HEK293 (cell line): ENCODE measurements at regions not wholly inside any gene's neighbourhood (a gene's known extent, or its start where the extent isn't known, plus 50 kb on each side); places are given as distances from the start of the nearest gene placed in this dataset.

Source experiments
- CTCF ChIP-seq: fragments of 450-650 bp; formaldehyde crosslinking; IDR thresholded peaks from 2 replicates; pipeline ENCODE4 v1.5.1; 2016; ENCODE audit warnings: missing biosample characterization, missing genetic modification characterization
- KLF8 ChIP-seq: fragments of 450-650 bp; formaldehyde crosslinking; IDR thresholded peaks from 2 replicates; pipeline ENCODE4 v1.5.1; 2016; ENCODE audit warnings: missing biosample characterization, missing genetic modification characterization
- REST ChIP-seq: fragments of 450-650 bp; formaldehyde crosslinking; IDR thresholded peaks from 2 replicates; pipeline ENCODE4 v1.5.1; 2016; ENCODE audit warnings: missing biosample characterization, missing genetic modification characterization
- ZNF19 ChIP-seq: fragments of 450-650 bp; formaldehyde crosslinking; IDR thresholded peaks from 2 replicates; pipeline ENCODE4; 2016; ENCODE audit warnings: missing biosample characterization, missing genetic modification characterization, low read depth
- ZNF341 ChIP-seq: fragments of 450-650 bp; formaldehyde crosslinking; IDR thresholded peaks from 2 replicates; pipeline ENCODE4; 2016; ENCODE audit warnings: low read depth, missing biosample characterization, missing genetic modification characterization
- ZNF830 ChIP-seq: fragments of 450-650 bp; IDR thresholded peaks from 2 replicates; pipeline ENCODE4 v1.5.0; 2018; ENCODE audit warnings: missing biosample characterization, missing genetic modification characterization, low read depth, mild to moderate bottlenecking, moderate library complexity
- ZSCAN5A ChIP-seq: fragments of 450-650 bp; formaldehyde crosslinking; IDR thresholded peaks from 2 replicates; pipeline ENCODE4 v1.5.1; 2016; ENCODE audit warnings: missing biosample characterization, missing genetic modification characterization

GRCh38 chr3:146770881-146771280, 165.7 kb upstream of the PLSCR5 start:
- no peak for TF ChIP-seq ZSCAN5A (tag by site-specific recombination)
- no peak for TF ChIP-seq REST (tag by site-specific recombination)
- no peak for TF ChIP-seq KLF8 (tag by site-specific recombination)
- no peak for TF ChIP-seq CTCF (tag by site-specific recombination)
- no peak for TF ChIP-seq ZNF341 (tag by site-specific recombination)
- no peak for TF ChIP-seq ZNF830 (tag by site-specific recombination)
- no peak for TF ChIP-seq ZNF19 (tag by site-specific recombination)
